ENCODE measurements at regions not wholly inside any gene's neighbourhood (a gene's known extent, or its start where the extent isn't known, plus 50 kb on each side); places are given as distances from the start of the nearest gene placed in this dataset.

DNA sequence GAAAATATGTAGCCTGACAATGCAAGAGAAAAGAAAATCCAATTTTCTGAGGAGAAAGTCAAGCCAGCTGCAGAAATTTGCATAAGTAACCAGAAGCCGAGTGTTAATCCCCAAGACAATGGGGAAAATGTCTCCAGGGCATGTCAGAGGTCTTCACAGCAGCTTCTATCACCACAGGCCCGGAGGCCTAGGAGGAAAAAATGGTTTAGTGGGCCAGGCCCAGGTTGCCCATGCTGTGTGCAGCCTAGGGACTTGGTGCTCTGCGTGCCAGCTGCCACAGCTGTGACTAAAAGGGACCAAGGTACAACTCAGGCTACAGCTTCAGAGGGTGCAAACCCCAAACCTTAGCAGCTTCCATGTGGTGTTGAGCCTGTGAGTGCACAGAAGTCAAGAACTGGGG is 201.2 kb upstream of the SOX2 start:
- TF ChIP-seq, protein P1, sequence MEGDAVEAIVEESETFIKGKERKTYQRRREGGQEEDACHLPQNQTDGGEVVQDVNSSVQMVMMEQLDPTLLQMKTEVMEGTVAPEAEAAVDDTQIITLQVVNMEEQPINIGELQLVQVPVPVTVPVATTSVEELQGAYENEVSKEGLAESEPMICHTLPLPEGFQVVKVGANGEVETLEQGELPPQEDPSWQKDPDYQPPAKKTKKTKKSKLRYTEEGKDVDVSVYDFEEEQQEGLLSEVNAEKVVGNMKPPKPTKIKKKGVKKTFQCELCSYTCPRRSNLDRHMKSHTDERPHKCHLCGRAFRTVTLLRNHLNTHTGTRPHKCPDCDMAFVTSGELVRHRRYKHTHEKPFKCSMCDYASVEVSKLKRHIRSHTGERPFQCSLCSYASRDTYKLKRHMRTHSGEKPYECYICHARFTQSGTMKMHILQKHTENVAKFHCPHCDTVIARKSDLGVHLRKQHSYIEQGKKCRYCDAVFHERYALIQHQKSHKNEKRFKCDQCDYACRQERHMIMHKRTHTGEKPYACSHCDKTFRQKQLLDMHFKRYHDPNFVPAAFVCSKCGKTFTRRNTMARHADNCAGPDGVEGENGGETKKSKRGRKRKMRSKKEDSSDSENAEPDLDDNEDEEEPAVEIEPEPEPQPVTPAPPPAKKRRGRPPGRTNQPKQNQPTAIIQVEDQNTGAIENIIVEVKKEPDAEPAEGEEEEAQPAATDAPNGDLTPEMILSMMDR (IDR thresholded peaks at IDR 0.05; ENCODE audit: low read depth, low read length), result no peak
- no peak for TF ChIP-seq EZH2phosphoT487 (IDR thresholded peaks at IDR 0.05; ENCODE audit: low read depth)

Data from OCI-LY3 (cell line).